ENCODE measurements at regions not wholly inside any gene's neighbourhood (a gene's known extent, or its start where the extent isn't known, plus 50 kb on each side); places are given as distances from the start of the nearest gene placed in this dataset.

- TF ChIP-seq CTCF (IDR thresholded peaks at IDR 0.05) (no peak), POLR2A (IDR thresholded peaks at IDR 0.05) (no peak)
Observed at GRCh38 chr11:80107415-80107814, 666.6 kb upstream of the TENM4 start.
